ENCODE measurements at regions not wholly inside any gene's neighbourhood (a gene's known extent, or its start where the extent isn't known, plus 50 kb on each side); places are given as distances from the start of the nearest gene placed in this dataset.

DNA sequence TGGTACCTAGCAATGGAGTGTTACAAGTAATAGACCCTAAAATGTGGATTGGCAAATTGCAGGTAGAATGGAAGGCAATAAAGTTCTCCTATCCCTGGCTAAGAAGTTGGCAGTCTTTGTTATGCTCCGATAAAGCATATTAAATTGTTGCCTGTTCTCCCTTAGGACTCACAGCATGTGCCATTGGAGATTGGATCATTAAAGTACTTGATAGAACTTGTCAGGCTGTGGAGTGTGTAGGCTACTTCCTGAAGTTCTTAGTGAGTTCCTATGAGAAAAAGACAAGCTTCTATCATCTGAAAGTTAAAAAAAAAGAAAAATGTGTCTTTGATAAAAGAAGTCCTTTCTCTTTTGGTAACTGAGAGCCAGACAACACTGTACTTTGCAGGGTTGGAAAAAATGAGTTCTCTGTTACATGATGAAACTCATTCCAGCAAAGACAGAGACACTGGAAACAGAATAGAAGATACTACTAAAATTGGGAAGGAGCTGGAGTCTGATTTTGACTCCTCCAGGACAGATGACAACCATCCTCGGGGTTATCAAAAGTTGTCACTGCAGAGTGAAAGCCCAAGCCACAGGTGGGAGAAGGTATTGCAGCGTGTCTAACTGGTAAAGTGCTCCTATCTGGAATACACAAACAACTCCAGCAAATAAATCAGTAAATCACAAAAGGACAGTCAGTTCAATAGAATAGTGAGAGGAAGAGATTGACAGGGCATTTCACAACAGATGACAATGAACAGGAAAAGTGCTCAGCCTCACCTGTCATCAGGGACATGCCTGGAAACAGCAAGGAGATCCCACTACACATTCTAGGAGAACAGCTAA is 87.5 kb upstream of the WDR26 start:
- intact Hi-C loops (cut with micrococcal nuclease; ENCODE audit: unreplicated experiment) (loop anchor here (10.0 kb wide), 1 partner anchor 1073 kb away; no protein-coding TSS in a partner anchor), in situ Hi-C loops (cut with MboI) (no loop called here)
- Histone ChIP-seq H3K9ac (ENCODE audit: control insufficient read depth, insufficient read depth, low read length) (no peak overlapping the region), H3K27ac (ENCODE audit: control insufficient read depth, insufficient read depth) (no peak overlapping the region), H3K36me3 (ENCODE audit: control insufficient read depth in 2 of 2, insufficient read depth in 2 of 2, low read length in 1 of 2) (no peaks in the 10 kb centered on the region), H2AFZ (ENCODE audit: control insufficient read depth, low read depth, low read length) (no peak overlapping the region), H3K9me3 (replicated peaks; ENCODE audit: control insufficient read depth, insufficient read depth, low read length) (no peaks in the 10 kb centered on the region), H3K4me3 (no peak overlapping the region), H3K27me3 (replicated peaks in 1 of 2; ENCODE audit: control insufficient read depth in 2 of 2, insufficient read depth in 2 of 2, low read length in 1 of 2) (no peaks in the 10 kb centered on the region), H3K79me2 (ENCODE audit: control insufficient read depth, insufficient read depth, low read length) (no peaks in the 10 kb centered on the region), H3K4me2 (ENCODE audit: control insufficient read depth, insufficient read depth) (no peak overlapping the region), H4K20me1 (ENCODE audit: control insufficient read depth, insufficient read depth) (no peaks in the 10 kb centered on the region), H3K4me1 (ENCODE audit: control insufficient read depth, insufficient read depth, low read length) (no peaks in the 10 kb centered on the region; the same call in 1 of the 2 replicates)
- 0 out of 3 replicates have a peak, but pooled peaks have one; percentile 36 for ATAC-seq
- ChIA-PET CTCF (interaction anchor here (0.6 to 1.4 kb wide), 5 partner anchors 9 to 366 kb away, joined by 3 to 9 read pairs (median 3); no protein-coding TSS in a partner anchor), RAD21 (ENCODE audit: unreplicated experiment) (interaction anchor here (1.2 kb wide), 1 partner anchor 9 kb away, joined by 4 read pairs; no protein-coding TSS in a partner anchor), POLR2A (interaction anchor here (0.6 to 1.2 kb wide), 2 partner anchors 57 to 330 kb away, joined by 3 read pairs; no protein-coding TSS in a partner anchor), SMC1A (ENCODE audit: uncharacterized antibody, unreplicated experiment) (interaction anchor here (1.2 kb wide), 1 partner anchor 400 kb away, joined by 4 read pairs; no protein-coding TSS in a partner anchor)
- no peak for DNase-seq (ENCODE audit: low read depth, low spot score)
- no TSS peak for BruUV-seq (replicated peaks)
- TF ChIP-seq PAX5 (IDR thresholded peaks at IDR 0.05; ENCODE audit: borderline replicate concordance, low read depth, low read length) (no peak), ZSCAN29 (IDR thresholded peaks at IDR 0.05) (no peak), MTA2 (IDR thresholded peaks at IDR 0.05; ENCODE audit: low read depth) (no peak)
- TF ChIP-seq, protein P1, sequence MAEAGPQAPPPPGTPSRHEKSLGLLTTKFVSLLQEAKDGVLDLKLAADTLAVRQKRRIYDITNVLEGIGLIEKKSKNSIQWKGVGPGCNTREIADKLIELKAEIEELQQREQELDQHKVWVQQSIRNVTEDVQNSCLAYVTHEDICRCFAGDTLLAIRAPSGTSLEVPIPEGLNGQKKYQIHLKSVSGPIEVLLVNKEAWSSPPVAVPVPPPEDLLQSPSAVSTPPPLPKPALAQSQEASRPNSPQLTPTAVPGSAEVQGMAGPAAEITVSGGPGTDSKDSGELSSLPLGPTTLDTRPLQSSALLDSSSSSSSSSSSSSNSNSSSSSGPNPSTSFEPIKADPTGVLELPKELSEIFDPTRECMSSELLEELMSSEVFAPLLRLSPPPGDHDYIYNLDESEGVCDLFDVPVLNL (IDR thresholded peaks at IDR 0.05; ENCODE audit: low read depth, low read length): no peak
- TF ChIP-seq, protein P2, sequence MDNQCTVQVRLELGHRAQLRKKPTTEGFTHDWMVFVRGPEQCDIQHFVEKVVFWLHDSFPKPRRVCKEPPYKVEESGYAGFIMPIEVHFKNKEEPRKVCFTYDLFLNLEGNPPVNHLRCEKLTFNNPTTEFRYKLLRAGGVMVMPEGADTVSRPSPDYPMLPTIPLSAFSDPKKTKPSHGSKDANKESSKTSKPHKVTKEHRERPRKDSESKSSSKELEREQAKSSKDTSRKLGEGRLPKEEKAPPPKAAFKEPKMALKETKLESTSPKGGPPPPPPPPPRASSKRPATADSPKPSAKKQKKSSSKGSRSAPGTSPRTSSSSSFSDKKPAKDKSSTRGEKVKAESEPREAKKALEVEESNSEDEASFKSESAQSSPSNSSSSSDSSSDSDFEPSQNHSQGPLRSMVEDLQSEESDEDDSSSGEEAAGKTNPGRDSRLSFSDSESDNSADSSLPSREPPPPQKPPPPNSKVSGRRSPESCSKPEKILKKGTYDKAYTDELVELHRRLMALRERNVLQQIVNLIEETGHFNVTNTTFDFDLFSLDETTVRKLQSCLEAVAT (IDR thresholded peaks at IDR 0.05): no peak
- TF ChIP-seq, protein P3, sequence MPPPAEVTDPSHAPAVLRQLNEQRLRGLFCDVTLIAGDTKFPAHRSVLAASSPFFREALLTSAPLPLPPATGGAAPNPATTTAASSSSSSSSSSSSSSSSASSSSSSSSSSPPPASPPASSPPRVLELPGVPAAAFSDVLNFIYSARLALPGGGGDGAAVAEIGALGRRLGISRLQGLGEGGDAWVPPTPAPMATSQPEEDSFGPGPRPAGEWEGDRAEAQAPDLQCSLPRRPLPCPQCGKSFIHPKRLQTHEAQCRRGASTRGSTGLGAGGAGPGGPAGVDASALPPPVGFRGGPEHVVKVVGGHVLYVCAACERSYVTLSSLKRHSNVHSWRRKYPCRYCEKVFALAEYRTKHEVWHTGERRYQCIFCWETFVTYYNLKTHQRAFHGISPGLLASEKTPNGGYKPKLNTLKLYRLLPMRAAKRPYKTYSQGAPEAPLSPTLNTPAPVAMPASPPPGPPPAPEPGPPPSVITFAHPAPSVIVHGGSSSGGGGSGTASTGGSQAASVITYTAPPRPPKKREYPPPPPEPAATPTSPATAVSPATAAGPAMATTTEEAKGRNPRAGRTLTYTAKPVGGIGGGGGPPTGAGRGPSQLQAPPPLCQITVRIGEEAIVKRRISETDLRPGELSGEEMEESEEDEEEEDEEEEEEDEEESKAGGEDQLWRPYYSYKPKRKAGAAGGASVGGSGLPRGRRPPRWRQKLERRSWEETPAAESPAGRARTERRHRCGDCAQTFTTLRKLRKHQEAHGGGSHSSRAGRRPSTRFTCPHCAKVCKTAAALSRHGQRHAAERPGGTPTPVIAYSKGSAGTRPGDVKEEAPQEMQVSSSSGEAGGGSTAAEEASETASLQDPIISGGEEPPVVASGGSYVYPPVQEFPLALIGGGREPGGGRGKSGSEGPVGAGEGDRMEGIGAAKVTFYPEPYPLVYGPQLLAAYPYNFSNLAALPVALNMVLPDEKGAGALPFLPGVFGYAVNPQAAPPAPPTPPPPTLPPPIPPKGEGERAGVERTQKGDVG (CRISPR knock-in tag; IDR thresholded peaks at IDR 0.05): no peak
- 45% methylated on average over 3 of the region's 3 CpGs for WGBS (ENCODE audit: insufficient coverage, insufficient replicate concordance, low lambda C conversion rate, missing lambda C conversion rate)
- no peak for FAIRE-seq

Data from GM12878 (cell line).